PC-9 (cell line): ENCODE measurements at regions not wholly inside any gene's neighbourhood (a gene's known extent, or its start where the extent isn't known, plus 50 kb on each side); places are given as distances from the start of the nearest gene placed in this dataset.
"Not testable (repeated sequence)": the region's sequence is repeated elsewhere in the genome, so short reads cannot be mapped to it uniquely, and the experiment has no call there.

Source experiments
- BruUV-seq: library from RNA; stranded (reverse); fragments of 400-500 nt; replicated peaks from 2 replicates; lab custom pipeline; 2021; lab: Mats Ljungman, UMichigan
- CTCF ChIA-PET: fragments of 300-600 bp; sonication (Branson Sonifier 250); formaldehyde crosslinking; loops from one replicate; lab custom pipeline; 2022; ENCODE audit warnings: antibody characterized with exemption; lab: Charles Lee
- POLR2A ChIA-PET: fragments of 300-600 bp; sonication (Branson Sonifier 250); formaldehyde crosslinking; loops from one replicate; lab custom pipeline; 2022; ENCODE audit warnings: antibody characterized with exemption; ENCODE audit not compliant: unreplicated experiment; lab: Charles Lee
- DNase-seq, 2 experiments: peaks; one replicate each; pipeline versions ENCODE4 v3.0.0 to v3.0.0-alpha.2; 2015 to 2022; ENCODE audit warnings: mixed read lengths in 1 of 2
- H2AFZ ChIP-seq: fragments of 200-600 bp; sonication (generic); 2 replicates; pipeline ENCODE4 v1.8.1; 2017; ENCODE audit warnings: antibody characterized with exemption
- H3F3A ChIP-seq: fragments of 200-600 bp; sonication (generic); 2 replicates; pipeline ENCODE4 v1.8.1; 2017; ENCODE audit warnings: antibody characterized with exemption, mild to moderate bottlenecking, low read depth; ENCODE audit not compliant: insufficient read depth
- H3K27ac ChIP-seq: fragments of 200-600 bp; sonication (generic); 2 replicates; pipeline ENCODE4 v1.6.1; 2016; ENCODE audit warnings: mixed run types
- H3K27me3 ChIP-seq: fragments of 200-600 bp; sonication (generic); 2 replicates; pipeline ENCODE4 v1.6.1; 2016; ENCODE audit warnings: low read depth, mixed run types; ENCODE audit not compliant: insufficient read depth
- H3K36me3 ChIP-seq: fragments of 200-600 bp; sonication (generic); 2 replicates; pipeline ENCODE4 v1.6.1; 2016; ENCODE audit warnings: low read depth, mixed run types
- H3K4me1 ChIP-seq: fragments of 200-600 bp; sonication (generic); replicated peaks from 2 replicates; pipeline ENCODE4 v1.6.1; 2016; ENCODE audit warnings: mixed run types; ENCODE audit not compliant: insufficient read depth
- H3K4me2 ChIP-seq: fragments of 200-600 bp; sonication (generic); 2 replicates; pipeline ENCODE4 v1.6.1; 2017; ENCODE audit warnings: mixed run types
- H3K4me3 ChIP-seq: fragments of 200-600 bp; sonication (generic); 2 replicates; pipeline ENCODE4 v1.6.1; 2016; ENCODE audit warnings: mixed run types
- H3K79me2 ChIP-seq: fragments of 200-600 bp; sonication (generic); 2 replicates; pipeline ENCODE4 v1.6.1; 2017; ENCODE audit warnings: low read depth, mixed run types
- H3K9me2 ChIP-seq: fragments of 200-600 bp; sonication (generic); 2 replicates; pipeline ENCODE4 v1.8.1; 2017; ENCODE audit warnings: mild to moderate bottlenecking; ENCODE audit not compliant: insufficient read depth
- H3K9me3 ChIP-seq: fragments of 200-600 bp; sonication (generic); 2 replicates; pipeline ENCODE4 v1.8.1; 2016; ENCODE audit warnings: low read depth; ENCODE audit not compliant: insufficient read depth
- H4K20me1 ChIP-seq: fragments of 200-600 bp; sonication (generic); 2 replicates; pipeline ENCODE4 v1.8.1; 2017; ENCODE audit not compliant: insufficient read depth
- EZH2 ChIP-seq: fragments of 200-600 bp; sonication (generic); IDR thresholded peaks from 2 replicates; pipeline ENCODE4 v1.8.0; 2017; ENCODE audit warnings: antibody characterized with exemption, low read depth
- intact Hi-C: fragments of 100-400 bp; cut with micrococcal nuclease; formaldehyde crosslinking; loops from one replicate; pipeline ENCODE4 v1.10.0; 2022; ENCODE audit not compliant: unreplicated experiment
- TF ChIP-seq, protein P1 (sequence below): fragments of 200-600 bp; sonication (generic); conservative IDR thresholded peaks from 2 replicates; pipeline ENCODE4 v1.6.1; 2017; ENCODE audit warnings: mixed run types, antibody characterized with exemption, mild to moderate bottlenecking, moderate library complexity

DNA sequence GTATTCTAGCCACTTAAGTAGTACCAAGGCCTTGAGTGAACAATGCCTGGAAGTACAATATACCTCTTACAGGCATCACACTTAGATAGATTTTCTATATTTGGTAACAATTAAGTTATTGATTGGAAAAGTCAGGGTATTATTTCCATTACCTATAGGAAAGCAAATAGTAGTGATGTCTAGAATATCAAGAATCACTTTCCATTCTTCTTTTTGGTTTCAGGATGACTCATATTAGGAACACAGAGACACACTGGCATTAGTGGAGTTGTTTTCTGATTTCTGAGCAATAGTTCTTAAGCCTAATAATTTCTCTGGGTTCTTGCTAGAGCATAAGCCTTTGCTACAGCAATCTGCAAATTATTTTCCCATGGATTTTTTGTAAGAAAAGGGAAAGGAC, 1640.0 kb upstream of the SEL1L start:
- CTCF ChIA-PET: no interaction called here
- POLR2A ChIA-PET: no interaction called here
- no TSS peak for BruUV-seq

DNA sequence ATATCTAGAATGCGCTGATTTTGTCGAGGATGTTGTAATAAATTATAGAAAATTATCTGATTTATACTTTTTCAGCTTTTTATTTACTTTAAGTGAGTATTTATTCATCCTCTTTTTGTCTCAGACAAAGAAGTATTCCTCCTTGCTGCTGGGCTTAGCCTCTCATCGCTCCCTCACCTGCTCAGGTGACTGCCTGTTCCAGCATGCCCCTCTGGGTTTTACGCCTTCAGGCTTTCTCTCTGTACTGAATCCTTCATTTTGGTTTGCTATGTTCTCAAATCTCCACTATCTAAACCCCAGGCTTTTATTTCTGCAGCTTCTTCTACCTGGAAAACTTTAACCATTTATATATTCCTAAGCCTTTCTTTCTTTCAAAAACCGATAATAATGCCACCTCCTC, 1650.9 kb upstream of the SEL1L start:
- Histone ChIP-seq H3K9me3 (no peaks in the 10 kb centered on the region), H3K4me3 (no peak overlapping the region), H3K27me3 (no peaks in the 10 kb centered on the region), H3F3A (no peaks in the 10 kb centered on the region), H3K79me2 (no peaks in the 10 kb centered on the region), H3K36me3 (no peaks in the 10 kb centered on the region), H3K4me2 (no peak overlapping the region), H2AFZ (no peak overlapping the region), H3K27ac (no peak overlapping the region), H3K9me2 (no peaks in the 10 kb centered on the region), H4K20me1 (no peaks in the 10 kb centered on the region), H3K4me1 (no peaks in the 10 kb centered on the region)
- BruUV-seq: no TSS peak
- intact Hi-C loops: no loop called here
- CTCF ChIA-PET: no interaction called here
- TF ChIP-seq, protein P1, sequence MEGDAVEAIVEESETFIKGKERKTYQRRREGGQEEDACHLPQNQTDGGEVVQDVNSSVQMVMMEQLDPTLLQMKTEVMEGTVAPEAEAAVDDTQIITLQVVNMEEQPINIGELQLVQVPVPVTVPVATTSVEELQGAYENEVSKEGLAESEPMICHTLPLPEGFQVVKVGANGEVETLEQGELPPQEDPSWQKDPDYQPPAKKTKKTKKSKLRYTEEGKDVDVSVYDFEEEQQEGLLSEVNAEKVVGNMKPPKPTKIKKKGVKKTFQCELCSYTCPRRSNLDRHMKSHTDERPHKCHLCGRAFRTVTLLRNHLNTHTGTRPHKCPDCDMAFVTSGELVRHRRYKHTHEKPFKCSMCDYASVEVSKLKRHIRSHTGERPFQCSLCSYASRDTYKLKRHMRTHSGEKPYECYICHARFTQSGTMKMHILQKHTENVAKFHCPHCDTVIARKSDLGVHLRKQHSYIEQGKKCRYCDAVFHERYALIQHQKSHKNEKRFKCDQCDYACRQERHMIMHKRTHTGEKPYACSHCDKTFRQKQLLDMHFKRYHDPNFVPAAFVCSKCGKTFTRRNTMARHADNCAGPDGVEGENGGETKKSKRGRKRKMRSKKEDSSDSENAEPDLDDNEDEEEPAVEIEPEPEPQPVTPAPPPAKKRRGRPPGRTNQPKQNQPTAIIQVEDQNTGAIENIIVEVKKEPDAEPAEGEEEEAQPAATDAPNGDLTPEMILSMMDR: no peak
- no peak for TF ChIP-seq EZH2
- DNase-seq: no peak
- POLR2A ChIA-PET: no interaction called here

More for the DNA sequence above, 1640.0 kb upstream of the SEL1L start:
- H3K36me3 ChIP-seq: no peaks in the 10 kb centered on the region
- no peak overlapping the region for H2AFZ ChIP-seq
- no peaks in the 10 kb centered on the region for H3K9me3 ChIP-seq
- intact Hi-C loops: no loop called here
- no peak for TF ChIP-seq EZH2
- TF ChIP-seq, protein P1: no peak
- no peaks in the 10 kb centered on the region for H3K9me2 ChIP-seq
- H3K4me3 ChIP-seq: no peak overlapping the region
- H3K27ac ChIP-seq: no peak overlapping the region
- DNase-seq: no peak
- H3K4me1 ChIP-seq: no peaks in the 10 kb centered on the region
- no peaks in the 10 kb centered on the region for H3K27me3 ChIP-seq
- H4K20me1 ChIP-seq: no peaks in the 10 kb centered on the region
- H3K4me2 ChIP-seq: no peak overlapping the region
- H3F3A ChIP-seq: no peaks in the 10 kb centered on the region
- H3K79me2 ChIP-seq: no peaks in the 10 kb centered on the region

DNA sequence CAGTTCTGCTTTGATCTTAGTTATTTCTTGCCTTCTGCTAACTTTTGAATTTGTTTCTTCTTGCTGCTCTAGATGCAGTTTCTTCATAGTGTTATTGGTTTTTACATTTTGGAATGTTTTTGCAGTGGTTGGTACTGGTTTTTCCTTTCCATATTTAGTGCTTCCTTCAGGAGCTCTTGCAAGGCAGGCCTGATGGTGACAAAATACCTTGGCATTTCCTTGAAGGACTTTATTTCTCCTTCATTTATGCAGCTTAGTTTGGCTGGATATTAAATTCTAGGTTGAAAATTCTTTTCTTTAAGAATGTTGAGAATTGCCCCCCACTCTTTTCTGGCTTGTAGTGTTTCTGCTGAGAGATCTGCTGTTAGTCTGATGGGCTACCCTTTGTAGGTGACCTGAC, 1654.7 kb upstream of the SEL1L start:
- H3K79me2 ChIP-seq, H3K4me1 ChIP-seq, H3K9me2 ChIP-seq, H3K9me3 ChIP-seq, intact Hi-C loops, CTCF ChIA-PET, POLR2A ChIA-PET, H4K20me1 ChIP-seq, H3K4me2 ChIP-seq, H3K36me3 ChIP-seq, H3K4me3 ChIP-seq, H3F3A ChIP-seq, H2AFZ ChIP-seq, BruUV-seq, H3K27ac ChIP-seq, H3K27me3 ChIP-seq, DNase-seq: not testable (repeated sequence)

DNA sequence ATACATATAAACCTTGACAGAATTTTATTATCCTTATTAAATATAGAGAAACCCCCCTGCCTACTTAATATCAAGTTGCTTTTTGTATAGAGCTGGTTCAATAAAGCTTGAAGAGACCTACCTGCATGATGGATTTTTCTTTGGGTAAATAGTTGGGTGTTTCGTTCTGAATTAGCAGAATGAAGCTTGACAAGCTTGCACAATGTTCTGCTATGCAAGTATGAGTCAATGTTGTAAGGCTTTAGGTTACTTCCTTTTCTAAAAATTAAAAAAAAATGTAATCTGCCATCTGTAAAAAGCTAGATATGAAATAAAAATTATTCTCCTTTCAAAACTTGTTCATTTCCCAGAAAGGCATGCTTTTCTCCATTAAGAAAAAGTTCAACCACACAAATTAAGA, 1662.6 kb upstream of the SEL1L start:
- no peak overlapping the region for H3K4me3 ChIP-seq
- no peaks in the 10 kb centered on the region for H3K9me3 ChIP-seq
- CTCF ChIA-PET: no interaction called here
- H4K20me1 ChIP-seq: no peaks in the 10 kb centered on the region
- DNase-seq: no peak
- H3K27ac ChIP-seq: no peak overlapping the region
- intact Hi-C loops: no loop called here
- no peaks in the 10 kb centered on the region for H3F3A ChIP-seq
- no peak overlapping the region for H3K4me2 ChIP-seq
- no peaks in the 10 kb centered on the region for H3K27me3 ChIP-seq
- no peaks in the 10 kb centered on the region for H3K4me1 ChIP-seq
- no TSS peak for BruUV-seq
- no peaks in the 10 kb centered on the region for H3K9me2 ChIP-seq
- H2AFZ ChIP-seq: no peak overlapping the region
- no peaks in the 10 kb centered on the region for H3K79me2 ChIP-seq
- H3K36me3 ChIP-seq: no peaks in the 10 kb centered on the region
- POLR2A ChIA-PET: no interaction called here
- TF ChIP-seq EZH2: no peak
- TF ChIP-seq, protein P1: no peak
